Activated CD4-positive, alpha-beta T cell treated with anti-CD3 and anti-CD28 coated beads, Interleukin-2, amount 50 U/mL, for 4 hours (primary cell): ENCODE measurements at regions not wholly inside any gene's neighbourhood (a gene's known extent, or its start where the extent isn't known, plus 50 kb on each side); places are given as distances from the start of the nearest gene placed in this dataset.

Experiments used
- DNase-seq, 2 experiments: peaks; one replicate each; pipeline ENCODE4 v3.0.0-alpha.2; 2020

DNA sequence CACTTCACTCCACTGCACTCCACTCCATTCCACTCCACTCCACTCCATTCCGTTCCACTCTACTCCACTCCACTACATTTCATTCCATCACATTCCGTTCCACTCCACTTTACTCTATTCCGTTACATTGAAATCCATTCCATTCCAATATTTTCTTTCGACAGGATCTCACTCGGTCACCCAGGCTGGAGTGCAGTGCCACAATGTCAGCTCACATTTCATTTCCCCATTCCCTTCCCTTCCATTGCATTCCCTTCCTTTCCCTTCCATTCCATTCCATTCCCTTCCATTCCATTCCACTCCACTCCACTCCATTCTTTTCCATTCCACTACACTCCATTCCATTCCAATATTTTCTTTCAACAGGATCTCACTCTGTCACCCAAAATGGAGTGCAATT is 1407.6 kb upstream of the USP9Y start:
- DNase-seq, result no peak

- peak in 1 of 2 experiments; percentile 0 for DNase-seq
Measured at GRCh38 chrY:11334151-11334550, 1366.9 kb upstream of the USP9Y start.
